Kidney (tissue), 13 donors: ENCODE measurements at regions not wholly inside any gene's neighbourhood (a gene's known extent, or its start where the extent isn't known, plus 50 kb on each side); places are given as distances from the start of the nearest gene placed in this dataset.

Experiments used
- DNase-seq, 5 donors: peaks; one replicate each; pipeline ENCODE4 v3.0.0-alpha.2; 2013 to 2020
- FAIRE-seq: peaks from 2 replicates; lab custom pipeline; 2012; peaks lifted over from hg19 to GRCh38; lab: Jason Lieb, UNC
- H3K27ac ChIP-seq, 2 donors: one replicate each; pipeline ENCODE4 v1.7.0; 2013; ENCODE audit warnings: low read depth in 2 of 2, low read length in 2 of 2, inconsistent platforms in 1 of 2
- H3K27me3 ChIP-seq: one replicate; pipeline ENCODE4 v1.7.1; 2013; ENCODE audit warnings: low read length, inconsistent platforms; ENCODE audit not compliant: control insufficient read depth, insufficient read depth
- H3K36me3 ChIP-seq, 3 donors: one replicate each; pipeline versions ENCODE4 v1.7.0 to v1.7.1; 2013; ENCODE audit warnings: low read length in 3 of 3, control low read depth in 1 of 3, inconsistent platforms in 1 of 3; ENCODE audit not compliant: insufficient read depth in 3 of 3, control insufficient read depth in 2 of 3
- H3K4me1 ChIP-seq, 3 donors: one replicate each; pipeline versions ENCODE4 v1.7.0 to v1.7.1; 2013; ENCODE audit warnings: low read length in 3 of 3, inconsistent platforms in 1 of 3, low read depth in 1 of 3; ENCODE audit not compliant: control insufficient read depth in 2 of 3, insufficient read depth in 2 of 3
- H3K4me3 ChIP-seq, 3 donors: one replicate each; pipeline versions ENCODE4 v1.7.0 to v1.8.1; 2013; ENCODE audit warnings: low read length in 3 of 3, control low read depth in 1 of 3, inconsistent platforms in 1 of 3
- H3K9ac ChIP-seq, 3 donors: one replicate each; pipeline versions ENCODE4 v1.7.0 to v1.7.1; 2013; ENCODE audit warnings: low read length in 3 of 3, control low read depth in 1 of 3, inconsistent platforms in 1 of 3
- H3K9me3 ChIP-seq, 3 donors: one replicate each; pipeline versions ENCODE4 v1.7.0 to v1.7.1; 2013; ENCODE audit warnings: low read length in 3 of 3, control low read depth in 1 of 3, inconsistent platforms in 1 of 3; ENCODE audit not compliant: control insufficient read depth in 2 of 3, insufficient read depth in 1 of 3
- intact Hi-C: fragments of 100-400 bp; cut with DNase I; formaldehyde crosslinking; loops from one replicate; pipeline ENCODE4 v1.11.1; 2022
- TF ChIP-seq, protein P1 (sequence below): IDR thresholded peaks from 3 replicates; pipeline ENCODE4 v1.5.1; 2012; ENCODE audit warnings: mild to moderate bottlenecking, moderate library complexity, borderline replicate concordance; ENCODE audit not compliant: insufficient read depth; ENCODE audit errors: extremely low read depth
- donor health status: control.
- donor health status: control.
- donor health status: control.
- donor health status: control.
- donor health status: control.
- donor health status: DM: yes; HTN: yes; CAD: no.
- donor health status: Normal renal cell carcinoma (clear cell type).

GRCh38 chr7:142503036-142503435 lies 245.2 kb upstream of the PRSS58 start:
- FAIRE-seq, result no peak
- TF ChIP-seq, protein P1, sequence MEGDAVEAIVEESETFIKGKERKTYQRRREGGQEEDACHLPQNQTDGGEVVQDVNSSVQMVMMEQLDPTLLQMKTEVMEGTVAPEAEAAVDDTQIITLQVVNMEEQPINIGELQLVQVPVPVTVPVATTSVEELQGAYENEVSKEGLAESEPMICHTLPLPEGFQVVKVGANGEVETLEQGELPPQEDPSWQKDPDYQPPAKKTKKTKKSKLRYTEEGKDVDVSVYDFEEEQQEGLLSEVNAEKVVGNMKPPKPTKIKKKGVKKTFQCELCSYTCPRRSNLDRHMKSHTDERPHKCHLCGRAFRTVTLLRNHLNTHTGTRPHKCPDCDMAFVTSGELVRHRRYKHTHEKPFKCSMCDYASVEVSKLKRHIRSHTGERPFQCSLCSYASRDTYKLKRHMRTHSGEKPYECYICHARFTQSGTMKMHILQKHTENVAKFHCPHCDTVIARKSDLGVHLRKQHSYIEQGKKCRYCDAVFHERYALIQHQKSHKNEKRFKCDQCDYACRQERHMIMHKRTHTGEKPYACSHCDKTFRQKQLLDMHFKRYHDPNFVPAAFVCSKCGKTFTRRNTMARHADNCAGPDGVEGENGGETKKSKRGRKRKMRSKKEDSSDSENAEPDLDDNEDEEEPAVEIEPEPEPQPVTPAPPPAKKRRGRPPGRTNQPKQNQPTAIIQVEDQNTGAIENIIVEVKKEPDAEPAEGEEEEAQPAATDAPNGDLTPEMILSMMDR, result no peak
- intact Hi-C loops, result no loop called here

GRCh38 chr7:142501434-142501833 lies 243.6 kb upstream of the PRSS58 start:
- Histone ChIP-seq H3K36me3 (no peaks in the 10 kb centered on the region), H3K27ac (no peak overlapping the region), H3K4me1 (no peaks in the 10 kb centered on the region), H3K4me3 (no peak overlapping the region), H3K9ac (no peak overlapping the region), H3K9me3 (no peaks in the 10 kb centered on the region), H3K27me3 (no peaks in the 10 kb centered on the region)
- intact Hi-C loops, result no loop called here
- FAIRE-seq (no peak), DNase-seq (no peak)
- TF ChIP-seq, protein P1, result no peak

More at GRCh38 chr7:142503036-142503435, 245.2 kb upstream of the PRSS58 start:
- no peak for DNase-seq
- Histone ChIP-seq H3K9me3 (no peaks in the 10 kb centered on the region), H3K4me3 (no peak overlapping the region), H3K27ac (no peak overlapping the region), H3K4me1 (no peaks in the 10 kb centered on the region), H3K9ac (no peak overlapping the region), H3K36me3 (no peaks in the 10 kb centered on the region), H3K27me3 (no peaks in the 10 kb centered on the region)

DNA sequence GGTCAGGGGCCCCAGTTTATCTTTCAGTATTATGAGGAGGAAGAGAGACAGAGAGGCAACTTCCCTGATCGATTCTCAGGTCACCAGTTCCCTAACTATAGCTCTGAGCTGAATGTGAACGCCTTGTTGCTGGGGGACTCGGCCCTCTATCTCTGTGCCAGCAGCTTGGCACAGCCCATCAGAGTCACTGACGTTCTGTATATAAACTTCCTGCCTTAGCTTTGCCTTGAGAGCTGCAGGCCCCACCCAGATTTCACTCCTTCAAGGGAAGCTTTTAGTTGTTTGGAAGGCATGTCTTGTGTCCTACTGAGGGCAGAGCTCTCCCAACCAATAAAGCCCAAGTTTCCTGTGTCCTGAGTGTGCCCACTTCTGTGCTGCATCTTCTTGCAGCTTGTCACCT lies 242.5 kb upstream of the PRSS58 start:
- no peaks in the 10 kb centered on the region for H3K9me3 ChIP-seq
- H3K27me3 ChIP-seq, result no peaks in the 10 kb centered on the region
- no peak overlapping the region for H3K4me3 ChIP-seq
- no peak for FAIRE-seq
- DNase-seq, result no peak
- H3K27ac ChIP-seq, result no peak overlapping the region
- intact Hi-C loops, result no loop called here
- no peak overlapping the region for H3K9ac ChIP-seq
- no peaks in the 10 kb centered on the region for H3K36me3 ChIP-seq
- TF ChIP-seq, protein P1, result no peak
- no peaks in the 10 kb centered on the region for H3K4me1 ChIP-seq

GRCh38 chr7:142499635-142500034 lies 241.8 kb upstream of the PRSS58 start:
- no peaks in the 10 kb centered on the region for H3K36me3 ChIP-seq
- H3K9me3 ChIP-seq, result no peaks in the 10 kb centered on the region
- H3K27ac ChIP-seq, result no peak overlapping the region
- TF ChIP-seq, protein P1, result no peak
- no peak overlapping the region for H3K9ac ChIP-seq
- H3K27me3 ChIP-seq, result no peaks in the 10 kb centered on the region
- DNase-seq, result no peak
- H3K4me1 ChIP-seq, result no peaks in the 10 kb centered on the region
- no peak overlapping the region for H3K4me3 ChIP-seq
- no peak for FAIRE-seq
- intact Hi-C loops, result no loop called here
